Coronary artery (tissue), 2 donors: ENCODE measurements at regions not wholly inside any gene's neighbourhood (a gene's known extent, or its start where the extent isn't known, plus 50 kb on each side); places are given as distances from the start of the nearest gene placed in this dataset.
"Not testable (repeated sequence)": the region's sequence is repeated elsewhere in the genome, so short reads cannot be mapped to it uniquely, and the experiment has no call there.

Experiments used
- DNase-seq: peaks from one replicate; pipeline ENCODE4 v3.0.0-alpha.2; 2017; ENCODE audit warnings: low spot score
- H3K27ac ChIP-seq, 2 donors: fragments of 200-600 bp; sonication (generic); one replicate each; pipeline ENCODE4 v1.5.1; 2016 to 2019
- H3K4me3 ChIP-seq: fragments of 200-600 bp; sonication (generic); 2 replicates; pipeline ENCODE4 v1.5.1; 2016; ENCODE audit warnings: mild to moderate bottlenecking, moderate library complexity
- CTCF ChIP-seq: fragments of 200-600 bp; sonication (generic); IDR thresholded peaks from one replicate; pipeline ENCODE4 v1.5.1; 2019; ENCODE audit warnings: antibody characterized with exemption

- H3K4me3 ChIP-seq, DNase-seq: not testable (repeated sequence)
Measured at GRCh38 chr17:15802917-15803316, 70.8 kb downstream of the TBC1D26 start.

GRCh38 chr17:15806825-15807224 is 74.7 kb downstream of the TBC1D26 start:
- H3K4me3 ChIP-seq, H3K27ac ChIP-seq, DNase-seq: not testable (repeated sequence)

More at GRCh38 chr17:15802917-15803316, 70.8 kb downstream of the TBC1D26 start:
- H3K27ac ChIP-seq = not testable (repeated sequence)

GRCh38 chr17:15813388-15813787 is 81.3 kb downstream of the TBC1D26 start:
- not testable (repeated sequence) for DNase-seq, H3K27ac ChIP-seq, H3K4me3 ChIP-seq

GRCh38 chr17:15814003-15814402 is 81.9 kb downstream of the TBC1D26 start:
- H3K27ac ChIP-seq, H3K4me3 ChIP-seq, DNase-seq: not testable (repeated sequence)

GRCh38 chr17:15817861-15818260 is 85.8 kb downstream of the TBC1D26 start:
- H3K4me3 ChIP-seq, H3K27ac ChIP-seq, DNase-seq: not testable (repeated sequence)

GRCh38 chr17:15822280-15822679 is 90.2 kb downstream of the TBC1D26 start:
- not testable (repeated sequence) for DNase-seq, H3K27ac ChIP-seq

GRCh38 chr17:15828727-15829314 is 96.7 kb downstream of the TBC1D26 start:
- H3K4me3 ChIP-seq = peak overlapping the region; percentile 38

More at GRCh38 chr17:15822280-15822679, 90.2 kb downstream of the TBC1D26 start:
- not testable (repeated sequence) for H3K4me3 ChIP-seq

GRCh38 chr17:15830221-15830620 is 98.1 kb downstream of the TBC1D26 start:
- not testable (repeated sequence) for DNase-seq, H3K4me3 ChIP-seq

More at GRCh38 chr17:15828727-15829314, 96.7 kb downstream of the TBC1D26 start:
- peak; percentile 74 for DNase-seq
- H3K27ac ChIP-seq = not testable (repeated sequence)
- TF ChIP-seq CTCF = peak; percentile 71

GRCh38 chr17:15831182-15831581 is 99.1 kb downstream of the TBC1D26 start:
- DNase-seq, H3K4me3 ChIP-seq, H3K27ac ChIP-seq: not testable (repeated sequence)

More at GRCh38 chr17:15830221-15830620, 98.1 kb downstream of the TBC1D26 start:
- not testable (repeated sequence) for H3K27ac ChIP-seq

- not testable (repeated sequence) for DNase-seq, H3K27ac ChIP-seq, H3K4me3 ChIP-seq
Measured at GRCh38 chr17:15832921-15833480, 100.9 kb downstream of the TBC1D26 start.

GRCh38 chr17:15833890-15834289 is 101.8 kb downstream of the TBC1D26 start:
- H3K4me3 ChIP-seq, H3K27ac ChIP-seq, DNase-seq: not testable (repeated sequence)

- not testable (repeated sequence) for H3K4me3 ChIP-seq, H3K27ac ChIP-seq, DNase-seq
Measured at GRCh38 chr17:15835481-15835880, 103.4 kb downstream of the TBC1D26 start.

- H3K4me3 ChIP-seq, H3K27ac ChIP-seq, DNase-seq: not testable (repeated sequence)
Measured at GRCh38 chr17:15836249-15836982, 104.3 kb downstream of the TBC1D26 start.

- H3K27ac ChIP-seq, DNase-seq, H3K4me3 ChIP-seq: not testable (repeated sequence)
Measured at GRCh38 chr17:15836991-15837390, 104.9 kb downstream of the TBC1D26 start.

- H3K4me3 ChIP-seq, DNase-seq, H3K27ac ChIP-seq: not testable (repeated sequence)
Measured at GRCh38 chr17:15847447-15848229, 97.3 kb upstream of the ADORA2B start.

GRCh38 chr17:15849054-15849453 is 95.9 kb upstream of the ADORA2B start:
- not testable (repeated sequence) for H3K4me3 ChIP-seq, DNase-seq, H3K27ac ChIP-seq

- DNase-seq, H3K27ac ChIP-seq, H3K4me3 ChIP-seq: not testable (repeated sequence)
Measured at GRCh38 chr17:15850071-15850470, 94.9 kb upstream of the ADORA2B start.

GRCh38 chr17:15850687-15851086 is 94.2 kb upstream of the ADORA2B start:
- not testable (repeated sequence) for H3K27ac ChIP-seq, H3K4me3 ChIP-seq, DNase-seq
